Thoracic aorta (tissue), 2 donors: ENCODE measurements at regions not wholly inside any gene's neighbourhood (a gene's known extent, or its start where the extent isn't known, plus 50 kb on each side); places are given as distances from the start of the nearest gene placed in this dataset.
A peak's percentile ranks its signal among the peaks of the same experiment; 100 is the strongest.

ENCODE experiments used
- ATAC-seq: fragments of 150-250 bp; one replicate; pipeline ENCODE4 v1.8.0; 2017; ENCODE audit warnings: low read depth; ENCODE audit not compliant: insufficient number of reproducible peaks, low FRiP score
- DNase-seq: peaks from one replicate; pipeline ENCODE4 v3.0.0-alpha.2; 2020; ENCODE audit warnings: low spot score
- H3K27ac ChIP-seq, 2 donors: fragments of 200-600 bp; sonication (generic); 1 replicate in 1 of 2; 2 replicates in 1 of 2; pipeline ENCODE4 v1.5.1; 2016; ENCODE audit warnings: mild to moderate bottlenecking in 2 of 2, moderate library complexity in 2 of 2
- H3K27me3 ChIP-seq: fragments of 200-600 bp; sonication (generic); replicated peaks from 2 replicates; pipeline ENCODE4 v1.6.0; 2016; ENCODE audit warnings: mild to moderate bottlenecking; ENCODE audit not compliant: insufficient read depth
- H3K36me3 ChIP-seq: fragments of 200-600 bp; sonication (generic); one replicate; pipeline ENCODE4 v1.5.1; 2016
- H3K4me1 ChIP-seq, 2 donors: fragments of 200-600 bp; sonication (generic); 1 replicate in 1 of 2; 2 replicates in 1 of 2; pipeline versions ENCODE4 v1.5.1 to v1.6.0; 2016; ENCODE audit warnings: low read depth in 2 of 2, mild to moderate bottlenecking in 1 of 2; ENCODE audit not compliant: control insufficient read depth in 1 of 2
- H3K4me3 ChIP-seq: fragments of 200-600 bp; sonication (generic); 2 replicates; pipeline ENCODE4 v1.5.1; 2016; ENCODE audit warnings: mild to moderate bottlenecking
- H3K9me3 ChIP-seq: fragments of 200-600 bp; sonication (generic); 2 replicates; pipeline ENCODE4 v1.5.1; 2016
- CTCF ChIP-seq: fragments of 200-600 bp; sonication (generic); IDR thresholded peaks from one replicate; pipeline ENCODE4 v1.5.1; 2019; ENCODE audit warnings: antibody characterized with exemption

DNA sequence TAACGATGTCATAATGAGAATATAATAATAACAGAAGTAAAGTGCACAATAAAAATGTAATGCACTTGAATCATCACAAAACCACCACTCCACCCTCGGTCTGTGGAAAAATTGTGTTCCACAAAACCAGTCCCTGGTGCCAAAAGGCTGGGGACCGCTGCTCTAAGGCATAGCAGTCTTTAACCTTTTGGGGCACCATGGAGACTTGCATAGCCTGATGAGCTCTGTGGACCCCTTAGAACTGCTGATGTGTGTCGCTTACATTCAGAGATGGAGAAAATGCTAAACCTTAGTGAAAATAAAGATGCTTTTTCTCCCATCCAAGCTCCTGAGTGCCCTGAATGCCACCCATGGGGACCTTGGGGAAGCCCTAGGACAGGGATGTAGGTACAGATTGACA lies 87.6 kb upstream of the SEPTIN5 start:
- Histone ChIP-seq H3K4me3 (no peak overlapping the region), H3K9me3 (no peaks in the 10 kb centered on the region), H3K36me3 (no peaks in the 10 kb centered on the region), H3K27ac (no peak overlapping the region), H3K27me3 (no peaks in the 10 kb centered on the region), H3K4me1 (no peaks in the 10 kb centered on the region)
- DNase-seq, result no peak
- no peak for ATAC-seq
- no peak for TF ChIP-seq CTCF

GRCh38 chr22:19628038-19628776 lies 86.1 kb upstream of the SEPTIN5 start:
- no peak overlapping the region for H3K27ac ChIP-seq
- no peaks in the 10 kb centered on the region for H3K36me3 ChIP-seq
- H3K27me3 ChIP-seq, result no peaks in the 10 kb centered on the region
- no peaks in the 10 kb centered on the region for H3K4me1 ChIP-seq
- ATAC-seq (no peak), DNase-seq (no peak)
- no peaks in the 10 kb centered on the region for H3K9me3 ChIP-seq
- no peak overlapping the region for H3K4me3 ChIP-seq
- TF ChIP-seq CTCF, result no peak

GRCh38 chr22:19629331-19629719 lies 85.0 kb upstream of the SEPTIN5 start:
- Histone ChIP-seq H3K9me3 (no peaks in the 10 kb centered on the region), H3K27ac (no peak overlapping the region), H3K27me3 (no peaks in the 10 kb centered on the region), H3K4me3 (no peak overlapping the region), H3K36me3 (no peaks in the 10 kb centered on the region), H3K4me1 (no peaks in the 10 kb centered on the region)
- TF ChIP-seq CTCF, result no peak
- ATAC-seq, result no peak
- DNase-seq, result no peak

- H3K27ac ChIP-seq, result no peak overlapping the region
- peak; percentile 45 for DNase-seq
- H3K9me3 ChIP-seq, result no peaks in the 10 kb centered on the region
- no peak overlapping the region for H3K4me3 ChIP-seq
- no peaks in the 10 kb centered on the region for H3K36me3 ChIP-seq
- H3K27me3 ChIP-seq, result no peaks in the 10 kb centered on the region
- H3K4me1 ChIP-seq, result no peaks in the 10 kb centered on the region
- peak; percentile 80 for TF ChIP-seq CTCF
- ATAC-seq, result no peak
Observed at GRCh38 chr22:19629720-19630419, 84.4 kb upstream of the SEPTIN5 start.

DNA sequence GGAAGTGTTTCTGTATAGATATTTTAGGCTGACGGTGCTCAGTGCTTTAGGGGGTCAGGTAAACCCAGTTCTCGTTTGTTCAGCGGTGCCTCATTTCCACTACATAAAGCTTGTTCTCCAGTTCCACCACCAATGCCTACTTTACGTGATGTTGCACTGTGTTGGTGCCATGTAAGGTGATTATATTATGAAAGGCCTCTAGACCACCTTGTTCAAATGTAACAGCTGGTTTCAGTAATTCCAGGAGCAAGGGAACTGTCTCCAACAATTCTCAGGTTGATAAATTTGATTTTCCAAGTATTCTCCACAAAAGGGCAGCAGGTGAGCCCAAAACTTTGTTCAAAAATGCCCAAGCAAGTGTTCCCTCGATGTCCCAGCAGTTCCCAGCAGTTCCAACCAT lies 83.7 kb upstream of the SEPTIN5 start:
- no peak for TF ChIP-seq CTCF
- no peak overlapping the region for H3K27ac ChIP-seq
- no peak for DNase-seq
- no peaks in the 10 kb centered on the region for H3K27me3 ChIP-seq
- H3K4me1 ChIP-seq, result no peaks in the 10 kb centered on the region
- H3K36me3 ChIP-seq, result no peaks in the 10 kb centered on the region
- H3K4me3 ChIP-seq, result no peak overlapping the region
- no peaks in the 10 kb centered on the region for H3K9me3 ChIP-seq
- no peak for ATAC-seq
